Spleen (tissue), 11 donors: ENCODE measurements at regions not wholly inside any gene's neighbourhood (a gene's known extent, or its start where the extent isn't known, plus 50 kb on each side); places are given as distances from the start of the nearest gene placed in this dataset.
A peak's percentile ranks its signal among the peaks of the same experiment; 100 is the strongest.
"Not testable (repeated sequence)": the region's sequence is repeated elsewhere in the genome, so short reads cannot be mapped to it uniquely, and the experiment has no call there.

ENCODE experiments used
- DNase-seq: peaks from one replicate; pipeline ENCODE4 v3.0.0-alpha.2; 2020
- H3K27ac ChIP-seq, 8 donors: fragments of 200-600 bp; sonication (generic) in 7 of 8; 1 replicate in 4 of 8; 2 replicates in 4 of 8; pipeline versions ENCODE4 v1.5.0 to v1.8.0; 2016 to 2021; ENCODE audit warnings: inconsistent platforms in 4 of 8, mild to moderate bottlenecking in 4 of 8, moderate library complexity in 1 of 8
- H3K27me3 ChIP-seq, 7 donors: fragments of 200-600 bp; sonication (generic) in 6 of 7; replicated peaks in 1 of 7; 1 replicate in 4 of 7; 2 replicates in 3 of 7; pipeline versions ENCODE4 v1.5.0 to v1.8.0; 2016 to 2021; ENCODE audit warnings: inconsistent platforms in 3 of 7, mild to moderate bottlenecking in 1 of 7
- H3K36me3 ChIP-seq, 6 donors: fragments of 200-600 bp; sonication (generic) in 5 of 6; 1 replicate in 4 of 6; 2 replicates in 2 of 6; pipeline versions ENCODE4 v1.5.0 to v1.8.0; 2016 to 2021; ENCODE audit warnings: inconsistent platforms in 2 of 6
- H3K4me1 ChIP-seq, 6 donors: fragments of 200-600 bp; sonication (generic) in 5 of 6; 1 replicate in 3 of 6; 2 replicates in 3 of 6; pipeline versions ENCODE4 v1.5.0 to v1.8.0; 2016 to 2021; ENCODE audit warnings: inconsistent platforms in 3 of 6
- H3K4me3 ChIP-seq, 8 donors: fragments of 200-600 bp; sonication (generic) in 7 of 8; 1 replicate in 4 of 8; 2 replicates in 4 of 8; pipeline versions ENCODE4 v1.5.0 to v1.8.0; 2016 to 2021; ENCODE audit warnings: inconsistent platforms in 4 of 8, mild to moderate bottlenecking in 4 of 8, moderate library complexity in 2 of 8
- H3K9me3 ChIP-seq, 8 donors: fragments of 200-600 bp; sonication (generic) in 7 of 8; 1 replicate in 4 of 8; 2 replicates in 4 of 8; pipeline versions ENCODE4 v1.5.0 to v1.8.0; 2016 to 2021; ENCODE audit warnings: inconsistent platforms in 4 of 8
- POLR2A ChIP-seq, 3 donors: fragments of 450-650 bp; IDR thresholded peaks; one replicate each; pipeline ENCODE4 v1.5.1; 2017; ENCODE audit warnings: antibody characterized with exemption in 3 of 3, mild to moderate bottlenecking in 1 of 3
- POLR2AphosphoS5 ChIP-seq, 3 donors: sonication (generic); formaldehyde crosslinking; IDR thresholded peaks; one replicate each; pipeline ENCODE4 v1.5.1; 2017; ENCODE audit warnings: antibody characterized with exemption in 3 of 3
- whole genome bisulfite sequencing, 5 donors: extraction: QIAGEN DNeasy Blood & Tissue Kit in 3 of 5; methylation state at CpG; one replicate each; pipeline versions ENCODE4 v1.1.5 to v1.1.7; 2013 to 2018; 5-methylcytosine and 5-hydroxymethylcytosine counted together
- intact Hi-C: fragments of 100-400 bp; cut with DNase I; formaldehyde crosslinking; loops from one replicate; pipeline ENCODE4 v1.15.0; 2023; ENCODE audit warnings: low total_unique reads
- TF ChIP-seq, protein P1 (sequence below), 11 experiments: fragments of 200-600 bp in 7 of 11; fragments of 450-650 bp in 4 of 11; sonication (generic) in 4 of 11; IDR thresholded peaks in 8 of 11; conservative IDR thresholded peaks in 3 of 11; 1 replicate in 7 of 11; 2 replicates in 4 of 11; pipeline versions ENCODE4 v1.4.0 to v1.8.0; 2016 to 2021; ENCODE audit warnings: antibody characterized with exemption in 11 of 11, inconsistent platforms in 4 of 11, mild to moderate bottlenecking in 1 of 11
- donor health status: healthy with polysubstance abuse.
- donor health status: DM: no; HTN: no; CAD: no; lungs with moderate emphysema.
- donor health status: DM: no; HTN: no; CAD: no.
- donor health status: Bipolar disorder and iron deficiency.
- donor health status: healthy.
- donor health status: DM: no; HTN: no; CAD: no.
- donor health status: DM: yes; HTN: yes; CAD: no.

DNA sequence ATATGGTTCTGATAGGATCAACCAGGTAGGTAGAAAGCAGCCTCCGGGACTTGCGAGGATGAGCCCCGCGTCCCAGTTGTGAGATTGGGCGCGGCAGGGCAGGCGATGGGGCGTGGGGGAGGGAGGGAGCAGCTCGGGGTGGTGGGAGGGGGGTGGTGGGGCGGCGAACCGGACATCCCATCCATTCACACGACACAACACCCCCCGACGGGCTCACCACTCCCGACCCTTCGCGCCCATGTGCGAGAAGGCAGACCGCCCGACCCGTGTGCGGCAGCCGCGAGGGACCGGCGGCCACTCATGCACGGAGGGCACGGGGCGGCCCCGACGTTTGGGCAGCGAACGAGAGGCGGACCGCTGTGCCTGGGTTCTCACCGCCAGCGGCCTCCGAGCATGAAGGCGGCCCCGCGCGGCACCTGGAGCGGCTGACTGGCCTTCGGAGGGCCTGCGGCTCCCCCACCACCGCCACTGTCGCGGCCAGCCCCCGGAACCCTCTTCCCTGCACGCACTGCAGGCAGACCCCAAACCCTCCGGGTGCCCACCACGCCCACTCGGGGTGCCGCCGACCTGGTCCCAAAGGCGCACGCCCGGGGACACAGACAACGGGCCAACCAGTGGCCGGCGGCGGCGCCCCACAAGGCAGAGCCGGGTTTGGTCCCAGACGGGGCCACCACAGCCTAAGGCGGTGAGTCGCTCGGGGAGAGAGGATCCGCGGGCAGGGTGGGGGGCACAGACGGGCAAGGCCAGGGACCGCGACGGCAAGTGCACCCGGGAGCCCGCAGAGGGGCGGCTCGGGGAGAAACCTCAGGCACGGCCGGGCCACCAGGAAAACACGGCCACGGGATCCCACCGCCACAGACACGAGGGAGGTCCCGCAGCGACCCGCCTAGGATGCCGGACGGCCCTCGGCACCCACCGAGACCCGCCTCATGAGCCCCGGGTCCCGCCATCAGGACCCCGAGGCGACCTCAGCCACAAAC, 769.2 kb upstream of the DEFB115 start:
- H3K4me1 ChIP-seq = no peaks in the 10 kb centered on the region
- TF ChIP-seq, protein P1, sequence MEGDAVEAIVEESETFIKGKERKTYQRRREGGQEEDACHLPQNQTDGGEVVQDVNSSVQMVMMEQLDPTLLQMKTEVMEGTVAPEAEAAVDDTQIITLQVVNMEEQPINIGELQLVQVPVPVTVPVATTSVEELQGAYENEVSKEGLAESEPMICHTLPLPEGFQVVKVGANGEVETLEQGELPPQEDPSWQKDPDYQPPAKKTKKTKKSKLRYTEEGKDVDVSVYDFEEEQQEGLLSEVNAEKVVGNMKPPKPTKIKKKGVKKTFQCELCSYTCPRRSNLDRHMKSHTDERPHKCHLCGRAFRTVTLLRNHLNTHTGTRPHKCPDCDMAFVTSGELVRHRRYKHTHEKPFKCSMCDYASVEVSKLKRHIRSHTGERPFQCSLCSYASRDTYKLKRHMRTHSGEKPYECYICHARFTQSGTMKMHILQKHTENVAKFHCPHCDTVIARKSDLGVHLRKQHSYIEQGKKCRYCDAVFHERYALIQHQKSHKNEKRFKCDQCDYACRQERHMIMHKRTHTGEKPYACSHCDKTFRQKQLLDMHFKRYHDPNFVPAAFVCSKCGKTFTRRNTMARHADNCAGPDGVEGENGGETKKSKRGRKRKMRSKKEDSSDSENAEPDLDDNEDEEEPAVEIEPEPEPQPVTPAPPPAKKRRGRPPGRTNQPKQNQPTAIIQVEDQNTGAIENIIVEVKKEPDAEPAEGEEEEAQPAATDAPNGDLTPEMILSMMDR (IDR thresholded peaks at IDR 0.05 in 8 of 11, conservative IDR thresholded peaks at IDR 0.05 in 3 of 11) = no peak
- no peak for TF ChIP-seq POLR2AphosphoS5 (IDR thresholded peaks at IDR 0.05)
- TF ChIP-seq POLR2A (IDR thresholded peaks at IDR 0.05) = no peak
- H3K27ac ChIP-seq = no peak overlapping the region
- peaks cover 0 to 37% (median 0%) of the 10 kb centered on the region in 7 donors for H3K27me3 ChIP-seq
- H3K36me3 ChIP-seq = no peaks in the 10 kb centered on the region
- H3K9me3 ChIP-seq = peaks cover 0 to 81% (median 63%) of the 10 kb centered on the region in 8 donors
- intact Hi-C loops = no loop called here
- H3K4me3 ChIP-seq = no peak overlapping the region
- WGBS, 5 donors = 37 to 68% (median 56%) methylated on average over 21 to 97 of the region's 97 CpGs
- DNase-seq = peak; percentile 61

DNA sequence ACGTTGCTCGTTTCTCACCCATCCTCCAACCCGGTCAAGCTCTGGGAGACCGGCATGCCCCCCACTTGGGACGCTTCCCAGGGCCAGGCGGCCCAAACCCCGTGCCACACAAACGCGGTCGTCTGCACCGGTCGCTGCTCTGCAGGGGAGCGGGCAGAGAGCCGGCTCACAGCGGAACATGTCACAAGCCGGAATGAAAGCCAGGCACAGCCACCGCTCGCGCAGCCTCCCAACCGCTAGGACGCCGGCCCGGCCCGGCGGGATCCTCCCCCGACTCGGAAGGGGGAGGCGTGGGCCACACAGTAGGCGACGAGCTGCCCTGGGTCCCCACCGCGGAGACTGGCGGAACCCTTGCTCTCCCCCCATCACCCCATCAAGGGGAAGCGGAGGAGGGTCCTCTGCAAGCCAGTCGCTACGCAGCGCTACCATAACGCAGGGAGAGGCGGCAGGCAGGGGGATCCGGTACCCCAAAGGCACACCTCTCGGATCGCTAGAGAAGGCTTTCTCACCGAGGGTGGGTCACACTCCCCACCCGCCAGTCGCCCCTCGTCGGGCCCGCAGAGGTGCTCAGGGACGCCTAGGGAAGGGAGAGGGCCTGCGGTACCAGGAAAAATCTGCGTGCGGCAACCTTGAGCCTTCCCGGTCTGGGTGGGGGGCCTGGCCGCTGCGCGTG, 768.4 kb upstream of the DEFB115 start:
- no peak for TF ChIP-seq POLR2AphosphoS5 (IDR thresholded peaks at IDR 0.05)
- 18 to 48% (median 42%) methylated on average over 45 to 56 of the region's 56 CpGs for WGBS, 5 donors
- no peaks in the 10 kb centered on the region for H3K36me3 ChIP-seq
- H3K27me3 ChIP-seq = peaks cover 0 to 37% (median 0%) of the 10 kb centered on the region in 7 donors
- peaks cover 0 to 78% (median 63%) of the 10 kb centered on the region in 8 donors for H3K9me3 ChIP-seq
- no peak overlapping the region for H3K4me3 ChIP-seq
- intact Hi-C loops = no loop called here
- peak; percentile 57 for DNase-seq
- no peaks in the 10 kb centered on the region for H3K4me1 ChIP-seq
- no peak overlapping the region for H3K27ac ChIP-seq

- Histone ChIP-seq H3K27me3 (peaks cover 0 to 37% (median 0%) of the 10 kb centered on the region in 7 donors), H3K4me1 (no peaks in the 10 kb centered on the region), H3K36me3 (no peaks in the 10 kb centered on the region), H3K4me3 (no peak overlapping the region), H3K27ac (no peak overlapping the region), H3K9me3 (peaks cover 0 to 75% (median 59%) of the 10 kb centered on the region in 8 donors)
- no peak for DNase-seq
- WGBS, 5 donors = 47 to 76% (median 67%) methylated on average over 5 to 29 of the region's 29 CpGs
- TF ChIP-seq, protein P1 (IDR thresholded peaks at IDR 0.05 in 8 of 11, conservative IDR thresholded peaks at IDR 0.05 in 3 of 11) = no peak
- TF ChIP-seq POLR2A (IDR thresholded peaks at IDR 0.05) (no peak), POLR2AphosphoS5 (IDR thresholded peaks at IDR 0.05) (no peak)
- intact Hi-C loops = no loop called here
Measured at GRCh38 chr20:30489614-30490003, 767.9 kb upstream of the DEFB115 start.

DNA sequence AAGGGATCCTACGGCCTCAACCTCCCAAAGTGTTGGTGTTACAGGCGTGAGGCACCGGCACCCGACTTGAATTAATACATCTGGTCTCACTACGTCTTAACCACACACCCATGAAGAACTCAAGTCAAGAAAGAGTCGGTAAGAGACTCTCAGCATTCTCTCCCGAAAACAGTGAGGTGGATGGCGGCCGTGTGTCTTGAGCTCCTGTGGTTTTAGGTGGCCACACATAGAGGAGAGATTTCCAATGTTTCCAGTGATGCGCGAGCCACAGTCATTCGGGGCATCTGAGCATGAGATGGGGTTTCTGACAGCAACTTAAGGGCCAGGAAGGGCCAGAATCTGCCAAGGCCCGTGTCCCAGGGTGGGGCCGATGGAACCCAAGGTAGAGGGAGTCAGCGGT, 766.4 kb upstream of the DEFB115 start:
- TF ChIP-seq, protein P1 (IDR thresholded peaks at IDR 0.05 in 8 of 11, conservative IDR thresholded peaks at IDR 0.05 in 3 of 11) = no peak
- TF ChIP-seq POLR2AphosphoS5 (IDR thresholded peaks at IDR 0.05) (no peak), POLR2A (IDR thresholded peaks at IDR 0.05) (no peak)
- peak; percentile 24 for DNase-seq
- Histone ChIP-seq H3K27ac (no peak overlapping the region), H3K36me3 (no peaks in the 10 kb centered on the region), H3K27me3 (peaks cover 0 to 37% (median 0%) of the 10 kb centered on the region in 7 donors), H3K9me3 (peaks cover 0 to 63% (median 45%) of the 10 kb centered on the region in 8 donors), H3K4me1 (no peaks in the 10 kb centered on the region), H3K4me3 (no peak overlapping the region)
- intact Hi-C loops = no loop called here
- WGBS, 5 donors = 89 to 93% (median 90%) methylated on average over 15 of the region's 15 CpGs

DNA sequence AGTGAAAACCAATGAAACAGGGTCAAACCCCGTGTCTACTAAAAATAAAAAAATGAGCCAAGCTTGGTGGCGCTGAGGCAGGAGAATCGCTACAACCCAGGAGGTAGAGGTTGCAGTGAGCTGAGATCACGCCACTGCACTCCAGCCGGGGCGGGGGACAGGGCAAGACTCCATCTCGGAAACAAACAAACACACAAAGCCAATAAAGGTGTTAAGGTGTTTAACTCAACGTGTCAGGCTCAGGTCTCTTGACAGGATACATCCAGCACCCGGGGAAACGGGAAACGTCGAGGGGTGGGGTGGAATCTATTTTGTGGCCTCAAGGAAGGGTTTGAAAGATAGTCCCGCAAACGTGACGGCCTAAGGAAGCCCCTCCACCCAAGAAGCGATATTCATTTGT, 760.8 kb upstream of the DEFB115 start:
- H3K36me3 ChIP-seq, H3K27ac ChIP-seq, H3K4me3 ChIP-seq, H3K4me1 ChIP-seq, intact Hi-C loops: not testable (repeated sequence)
- Histone ChIP-seq H3K9me3 (peaks cover 0 to 25% (median 0%) of the 10 kb centered on the region in 8 donors), H3K27me3 (peaks cover 0 to 33% (median 0%) of the 10 kb centered on the region in 7 donors)
- WGBS, 5 donors = 81 to 89% (median 85%) methylated on average over 16 of the region's 16 CpGs
- peak; percentile 10 for DNase-seq

DNA sequence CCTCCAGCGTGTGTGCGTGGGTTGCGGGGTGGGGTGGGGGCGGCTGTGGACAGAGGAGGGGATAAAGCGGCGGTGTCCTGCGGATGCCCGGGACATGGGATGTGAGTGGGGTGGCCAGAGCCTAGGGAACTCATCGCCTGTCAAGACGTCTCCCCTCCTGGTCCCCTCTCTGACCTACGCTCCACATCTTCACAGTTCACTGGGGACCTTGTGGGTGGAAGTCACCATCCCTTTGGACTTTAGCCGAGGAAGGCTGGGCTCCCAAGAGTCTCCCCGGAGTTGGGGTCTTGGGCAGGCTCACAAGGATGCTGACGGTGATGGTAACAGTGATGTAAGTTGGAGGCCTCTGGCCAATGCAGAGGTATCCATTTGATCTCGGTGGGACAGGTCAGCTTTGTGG, 760.3 kb upstream of the DEFB115 start:
- WGBS, 5 donors = 92 to 95% (median 94%) methylated on average over 13 to 15 of the region's 15 CpGs
- H3K36me3 ChIP-seq, H3K4me1 ChIP-seq, H3K4me3 ChIP-seq, intact Hi-C loops, H3K27ac ChIP-seq: not testable (repeated sequence)
- peak; percentile 18 for DNase-seq
- H3K9me3 ChIP-seq = peaks cover 0 to 23% (median 0%) of the 10 kb centered on the region in 8 donors
- peaks cover 0 to 36% (median 0%) of the 10 kb centered on the region in 7 donors for H3K27me3 ChIP-seq
